GM18502 (cell line): ENCODE measurements at regions not wholly inside any gene's neighbourhood (a gene's known extent, or its start where the extent isn't known, plus 50 kb on each side); places are given as distances from the start of the nearest gene placed in this dataset.

Experiments used
- ATAC-seq: cut with Tn5 transposase; IDR thresholded peaks from one replicate; pipeline ENCODE4 v1.9.1; 2021; ENCODE audit warnings: mild to moderate bottlenecking; ENCODE audit not compliant: unreplicated experiment, poor library complexity

DNA sequence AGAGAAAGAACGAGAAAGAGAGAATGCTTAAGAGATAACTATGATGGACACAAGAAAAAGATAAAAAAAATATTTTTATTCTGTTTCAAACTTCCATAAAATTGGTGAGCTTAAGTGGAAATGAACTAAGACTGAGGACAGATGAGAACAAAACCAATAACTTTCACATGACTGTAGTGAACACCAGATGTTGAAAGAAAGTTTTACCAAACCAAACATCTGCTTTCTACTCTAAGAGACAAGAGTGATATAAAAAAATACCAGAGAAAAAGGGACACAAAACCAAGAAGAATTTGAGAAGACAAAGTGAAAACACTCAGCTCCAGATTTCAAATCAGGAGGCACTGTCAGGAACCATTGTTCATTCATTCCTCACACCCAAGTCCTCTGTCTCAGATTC is 147.9 kb downstream of the IMPG2 start:
- ATAC-seq: no peak

DNA sequence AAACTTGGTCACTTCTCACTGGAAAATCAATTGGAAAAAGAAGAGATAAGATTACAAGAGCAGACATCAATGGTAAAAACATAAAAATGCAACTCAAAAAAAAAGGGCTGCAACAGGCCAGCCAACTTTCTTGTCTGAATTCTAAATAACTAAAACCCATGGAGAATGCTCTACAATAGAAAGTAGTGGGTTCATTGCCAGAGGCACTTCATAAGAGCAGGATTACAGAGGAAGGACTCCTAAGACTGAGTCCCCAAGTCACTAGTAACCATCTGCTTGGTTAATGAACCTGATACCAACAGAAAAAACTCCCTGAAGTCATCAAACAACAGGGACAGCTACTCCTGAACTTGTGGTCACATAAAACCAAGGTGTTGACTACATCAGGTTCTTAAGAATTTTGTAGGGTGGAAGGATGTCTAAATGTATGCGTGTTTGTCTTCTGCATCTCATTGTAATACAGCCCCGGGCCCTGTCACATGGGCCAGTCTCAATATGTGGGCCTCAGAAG is 148.6 kb downstream of the IMPG2 start:
- ATAC-seq: no peak

DNA sequence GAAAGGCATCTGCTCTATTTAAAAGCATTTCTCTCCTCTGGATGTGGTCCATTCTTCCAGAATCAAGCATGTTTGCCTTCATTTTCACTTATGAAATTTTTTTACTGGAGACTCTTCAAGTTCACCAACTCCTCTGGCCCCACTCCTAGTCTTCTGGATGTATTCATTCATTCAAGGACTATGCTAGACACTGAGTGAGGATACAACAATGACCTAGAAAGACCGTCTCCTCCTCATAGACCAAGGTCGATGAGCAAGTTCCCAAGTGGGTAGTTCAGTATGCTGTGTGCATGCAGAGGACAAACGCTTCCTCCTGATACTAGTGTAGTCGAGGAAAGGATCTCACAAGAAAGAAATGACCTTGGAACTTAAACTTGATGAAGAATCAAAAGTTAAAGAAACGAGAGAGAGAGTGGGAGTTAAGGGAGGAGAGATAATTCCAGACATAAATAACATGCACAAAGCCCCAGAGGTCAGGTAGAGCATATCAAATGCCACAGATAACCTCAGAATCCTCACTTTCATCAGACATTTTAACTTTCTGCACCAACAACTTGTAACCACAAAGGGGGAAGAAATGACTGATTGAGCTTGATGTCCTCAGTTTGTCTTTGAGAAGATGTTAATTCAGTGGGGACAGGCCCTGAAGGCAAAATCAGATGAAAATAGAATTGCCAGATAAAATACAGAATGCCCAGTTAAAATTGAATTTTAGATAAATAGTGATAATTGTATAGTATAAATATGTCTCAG is 149.4 kb downstream of the IMPG2 start:
- ATAC-seq: no peak

DNA sequence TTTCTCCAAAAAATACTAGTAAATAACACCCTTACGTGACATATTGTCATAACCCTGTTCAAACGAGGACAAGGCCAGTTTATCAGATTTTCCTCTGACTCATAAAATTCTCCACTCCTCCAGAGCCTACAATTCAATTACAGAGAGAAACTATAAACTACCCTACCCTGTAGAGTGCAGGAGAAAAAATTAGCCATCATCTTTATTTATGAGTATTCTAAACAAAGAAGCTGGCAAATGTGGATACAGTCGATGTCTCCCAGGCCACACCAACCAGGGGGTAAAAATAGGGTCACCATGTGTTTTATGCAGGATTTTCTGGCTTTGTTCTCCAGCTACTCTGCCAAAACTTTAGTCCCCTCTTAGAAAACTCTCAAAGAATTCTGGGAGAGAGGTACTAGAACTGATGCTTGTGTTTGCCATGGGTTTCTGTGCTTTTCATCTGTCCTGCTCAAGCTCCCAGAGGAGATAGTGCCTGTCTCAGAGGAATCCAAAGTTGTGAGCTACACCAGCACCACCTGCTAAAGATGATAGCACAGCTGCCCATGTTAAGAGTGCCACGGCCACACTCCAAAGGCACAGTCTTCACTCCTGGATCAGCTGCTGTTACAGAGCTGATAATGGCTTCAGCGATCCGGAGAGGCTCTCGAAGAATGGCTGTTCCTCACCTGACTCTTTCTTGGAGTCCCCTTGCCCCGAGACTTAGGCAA is 150.2 kb downstream of the IMPG2 start:
- no peak for ATAC-seq

DNA sequence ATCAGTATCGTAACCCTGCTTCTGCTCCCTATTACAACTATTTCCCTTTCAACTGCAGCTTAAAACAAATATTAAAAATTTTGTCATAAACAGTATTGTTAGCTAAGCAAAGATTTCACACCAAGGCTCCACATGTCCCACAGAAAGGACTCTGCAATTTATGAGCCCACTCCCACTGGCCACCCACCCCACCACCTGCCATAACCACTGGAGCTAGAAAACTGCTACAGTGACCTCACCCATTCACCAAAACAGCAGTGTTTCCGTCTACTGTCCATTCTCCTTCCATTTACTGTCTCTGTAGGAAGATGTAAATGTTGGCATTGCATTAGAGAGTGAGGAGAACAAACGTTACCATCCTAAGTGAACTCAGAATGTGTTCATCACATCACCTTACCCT is 150.9 kb downstream of the IMPG2 start:
- ATAC-seq: no peak

DNA sequence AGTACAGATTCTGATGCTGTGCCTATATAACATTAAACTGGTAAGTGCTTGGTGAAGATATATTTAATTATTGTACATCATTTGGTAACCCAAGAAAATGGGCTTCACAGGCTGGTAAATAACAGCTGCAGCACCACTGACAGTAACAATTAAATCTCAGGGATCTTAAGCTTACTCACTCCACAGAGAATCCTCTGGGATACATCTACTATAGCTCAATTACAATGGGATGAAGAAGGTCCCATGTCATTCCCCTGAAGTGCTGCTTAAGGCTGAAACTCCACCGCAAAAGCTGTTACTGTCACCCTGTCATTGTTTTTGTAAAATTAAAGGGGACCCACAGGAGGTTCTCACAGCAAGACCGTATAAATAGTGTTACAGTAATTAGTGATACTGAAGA is 153.0 kb downstream of the IMPG2 start:
- ATAC-seq: no peak

DNA sequence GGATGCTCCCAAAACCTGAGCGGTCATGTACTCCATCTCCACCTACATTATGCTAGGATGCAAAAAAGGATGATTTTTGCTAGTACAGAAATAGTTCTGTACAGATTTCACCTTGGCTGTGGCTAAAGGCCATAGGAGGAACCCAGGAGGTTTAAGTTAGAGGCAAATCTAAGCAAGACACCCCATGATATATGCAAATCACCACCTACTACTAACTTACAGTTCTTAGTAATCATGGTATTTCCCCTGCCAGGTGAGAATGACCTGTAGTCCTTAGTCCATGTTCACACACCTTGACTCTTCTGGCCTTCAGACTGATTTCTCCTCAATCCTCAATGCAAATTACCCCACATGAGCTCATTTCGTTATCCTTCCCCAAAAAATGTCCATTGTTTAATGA is 154.2 kb downstream of the IMPG2 start:
- ATAC-seq: no peak

DNA sequence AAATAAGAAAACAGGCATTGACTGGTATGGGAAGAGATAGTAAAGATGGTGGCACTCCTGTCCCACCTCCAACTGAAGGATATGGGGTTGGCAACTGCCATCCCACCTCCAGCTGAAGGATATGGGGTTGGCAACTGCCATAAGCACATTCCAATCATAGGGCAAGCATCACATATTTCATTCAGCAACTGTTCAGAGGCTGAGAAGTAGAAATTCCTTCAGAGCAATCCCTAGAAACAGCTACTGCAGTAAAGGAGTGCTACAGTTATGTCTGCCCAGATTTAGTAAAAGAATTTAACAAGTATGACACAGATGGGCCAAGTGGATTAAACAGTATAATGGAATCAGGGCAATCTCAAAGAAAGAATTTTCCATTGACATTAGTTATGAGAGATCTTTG is 156.8 kb downstream of the IMPG2 start:
- no peak for ATAC-seq

DNA sequence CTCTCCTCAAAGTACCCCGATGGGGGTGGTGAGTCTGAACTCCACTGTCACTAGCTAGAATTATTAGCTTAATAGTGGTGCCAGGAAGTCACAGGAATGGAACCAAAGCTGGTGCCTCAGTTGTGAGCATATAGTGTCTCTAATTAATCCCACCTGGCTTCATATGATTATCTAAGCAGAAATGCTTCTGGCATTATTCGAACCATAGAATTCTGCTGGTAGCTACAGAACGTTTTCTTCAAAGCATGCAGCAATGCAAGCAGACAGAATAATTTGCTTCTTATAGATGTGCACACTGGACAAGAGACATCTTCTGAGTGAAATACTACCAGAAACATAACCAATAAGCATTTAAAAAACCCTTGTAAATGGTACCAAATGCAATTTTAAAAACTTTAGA is 160.9 kb downstream of the IMPG2 start:
- ATAC-seq: no peak

DNA sequence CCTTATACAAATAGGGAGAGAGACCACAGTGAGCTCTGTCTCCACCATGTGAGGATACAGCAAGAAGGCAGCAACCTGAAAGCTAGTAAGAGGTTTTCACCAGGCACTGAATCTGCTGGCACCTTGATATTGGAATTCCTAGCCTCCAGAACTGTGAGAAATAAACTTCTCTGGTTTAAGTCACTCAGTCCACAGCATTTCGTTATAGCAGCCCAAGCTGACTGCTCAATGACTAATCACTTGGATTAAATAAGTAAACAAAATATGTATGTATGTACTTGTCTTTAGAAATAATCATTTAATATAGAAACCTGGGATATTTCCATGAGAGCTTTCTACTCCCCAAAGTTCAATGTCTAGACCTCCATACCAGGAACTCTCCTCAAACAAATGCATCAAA is 162.0 kb downstream of the IMPG2 start:
- no peak for ATAC-seq

DNA sequence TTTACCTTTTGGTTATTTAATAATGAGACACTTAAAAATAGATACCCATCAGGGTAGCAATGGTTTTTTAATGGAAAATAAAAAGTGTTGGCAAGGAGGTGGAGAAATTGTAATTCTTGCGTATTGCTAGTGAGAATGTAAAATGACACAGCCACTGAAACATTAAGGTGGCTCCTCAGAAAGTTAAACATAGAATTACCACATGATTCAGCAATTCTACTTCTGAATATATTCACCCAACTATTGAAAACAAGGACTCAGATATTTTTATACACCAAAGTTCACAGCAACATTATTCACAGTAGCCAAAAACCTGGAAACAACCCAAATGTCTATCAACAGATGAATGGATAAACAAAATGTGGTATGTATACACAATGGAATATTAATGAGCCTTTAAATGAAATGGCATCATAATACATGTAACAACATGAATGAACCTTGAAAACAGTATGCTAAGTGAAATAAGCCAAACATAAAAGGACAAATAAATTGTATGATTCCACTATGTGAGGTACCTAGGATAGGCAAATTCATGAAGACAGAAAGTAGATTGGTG is 163.5 kb downstream of the IMPG2 start:
- no peak for ATAC-seq

DNA sequence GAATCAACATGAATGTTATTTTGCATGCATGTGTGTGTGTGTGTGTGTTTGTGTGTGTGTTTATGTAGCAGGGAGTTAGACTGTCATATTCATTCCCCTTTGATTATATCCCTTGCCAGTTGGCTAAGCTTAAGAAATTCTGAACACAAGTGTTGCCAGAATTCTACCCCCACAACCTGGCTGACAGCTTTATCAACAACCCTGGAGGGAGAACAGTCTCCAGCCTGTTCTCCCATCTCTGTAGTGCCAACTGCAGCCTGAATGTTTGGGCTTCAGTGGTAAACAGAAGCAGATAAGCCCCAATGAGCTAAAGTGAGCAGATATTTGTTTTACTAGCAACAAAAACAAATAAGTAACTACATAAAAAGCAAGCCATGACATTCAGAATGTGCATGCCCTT is 162.6 kb upstream of the ABI3BP start:
- no peak for ATAC-seq

DNA sequence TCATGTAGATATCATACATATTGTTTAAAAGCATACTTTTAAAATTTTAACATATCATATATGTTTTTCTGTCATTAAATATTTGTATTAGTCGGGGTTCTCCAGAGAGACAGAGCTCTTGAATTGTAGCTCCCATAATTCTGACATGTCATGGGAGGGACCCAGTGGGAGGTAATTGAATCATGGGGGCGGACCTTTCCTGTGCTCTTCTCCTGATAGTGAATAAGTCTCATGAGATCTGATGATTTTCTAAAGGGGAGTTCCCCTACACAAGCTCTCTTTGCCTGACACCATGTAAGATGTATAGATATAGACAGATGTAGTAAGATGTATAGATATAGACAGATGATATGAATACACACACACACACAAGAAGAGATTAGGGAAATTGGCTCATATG is 161.2 kb upstream of the ABI3BP start:
- no peak for ATAC-seq

DNA sequence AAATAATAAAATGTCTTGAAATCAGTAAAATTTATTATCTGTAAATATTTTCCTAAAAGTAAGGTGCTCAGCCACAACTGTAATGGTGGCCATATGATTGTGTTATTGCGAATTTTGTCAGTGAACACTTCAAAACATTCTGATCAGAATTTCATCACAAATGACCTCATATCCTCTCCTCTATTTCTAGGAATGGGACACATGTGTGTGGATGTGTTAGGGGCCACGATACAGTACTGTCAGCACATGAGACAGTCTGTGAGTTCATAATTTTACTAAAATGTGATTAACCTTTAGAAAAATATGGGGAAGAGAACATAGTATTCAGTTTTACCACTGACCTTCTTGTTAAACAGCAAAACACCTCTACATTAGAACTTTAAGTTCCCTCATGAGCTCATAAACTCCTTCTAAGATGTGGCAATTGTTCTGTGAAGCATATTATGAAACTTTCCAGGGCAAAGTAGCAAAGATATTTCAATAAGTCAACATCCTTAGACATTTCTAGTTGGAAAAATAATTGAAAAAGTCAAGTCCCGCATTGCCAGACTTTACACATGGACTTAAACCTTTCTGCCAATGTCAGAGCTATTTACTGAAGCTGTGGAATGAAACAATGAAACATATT is 158.2 kb upstream of the ABI3BP start:
- no peak for ATAC-seq

DNA sequence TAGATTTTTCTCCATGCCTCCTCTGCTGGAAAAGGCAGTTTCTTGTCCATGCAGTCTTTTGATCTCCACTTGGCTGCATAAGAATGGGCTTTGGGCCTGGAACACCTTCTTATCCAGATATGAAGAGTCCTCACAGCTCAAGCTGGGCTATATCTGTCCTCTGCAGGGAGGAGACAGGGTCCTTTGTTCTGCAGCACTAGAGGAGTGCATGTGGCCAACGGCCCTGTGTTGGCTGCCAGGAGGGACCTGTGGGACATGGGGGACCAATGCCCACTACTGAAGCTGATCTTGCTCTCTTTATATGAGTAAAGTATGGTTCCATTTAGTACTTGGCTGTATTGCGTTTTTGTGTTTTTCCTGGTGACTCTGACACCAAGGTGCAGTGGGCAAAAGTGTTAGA is 157.3 kb upstream of the ABI3BP start:
- no peak for ATAC-seq

DNA sequence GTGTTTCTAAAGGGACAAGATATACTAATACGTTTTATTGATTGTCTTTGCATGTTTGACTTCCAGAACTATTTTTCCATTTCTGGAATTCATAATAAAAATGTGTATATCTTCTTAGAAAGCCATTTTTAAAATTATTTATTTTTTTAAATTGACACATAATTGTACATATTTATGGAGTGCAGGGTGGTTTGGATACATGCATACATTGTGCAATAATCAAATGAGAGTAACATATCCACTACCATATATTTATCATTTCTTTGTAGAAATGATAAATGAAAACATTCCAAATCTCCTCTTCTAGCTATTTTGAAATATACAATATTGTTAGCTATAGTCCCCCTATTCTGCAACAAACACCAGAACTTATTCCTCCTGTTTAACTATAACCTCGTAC is 156.5 kb upstream of the ABI3BP start:
- no peak for ATAC-seq

DNA sequence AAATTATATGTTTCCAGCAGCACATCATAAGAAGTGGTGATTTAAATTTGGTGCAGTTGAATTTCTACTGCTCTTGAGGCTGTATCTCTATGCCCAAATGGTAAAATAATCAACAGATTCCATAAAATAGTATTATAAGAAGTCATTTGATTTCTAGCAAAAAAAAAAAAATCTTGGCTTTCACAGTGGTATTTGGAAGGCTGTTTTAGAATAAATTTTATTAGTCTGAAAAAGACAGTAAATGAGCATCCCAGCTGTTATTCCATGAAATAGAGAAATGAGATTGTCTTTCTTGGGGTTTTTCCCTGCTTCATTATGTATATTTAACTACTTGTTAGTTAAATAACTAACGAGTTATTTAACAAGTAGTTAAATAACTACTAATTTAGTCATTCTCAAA is 156.0 kb upstream of the ABI3BP start:
- no peak for ATAC-seq

DNA sequence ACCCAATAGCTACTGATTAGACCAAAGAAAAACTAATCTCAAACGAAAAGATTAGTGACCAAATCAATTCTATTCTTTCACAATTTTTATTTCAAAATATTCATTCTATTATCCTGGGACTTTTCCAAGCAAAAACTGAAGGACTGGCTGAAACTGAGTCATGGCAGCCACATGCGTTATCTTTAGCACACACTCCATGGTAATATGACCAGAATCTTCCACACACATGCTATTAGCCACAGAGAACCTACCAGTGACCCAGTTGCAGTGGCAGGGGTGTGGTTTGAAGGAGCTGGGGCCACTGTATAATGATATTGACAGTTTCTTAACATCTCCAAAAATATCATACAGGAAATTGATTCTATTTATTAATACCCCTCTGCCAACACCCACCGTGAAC is 154.8 kb upstream of the ABI3BP start:
- ATAC-seq: no peak

DNA sequence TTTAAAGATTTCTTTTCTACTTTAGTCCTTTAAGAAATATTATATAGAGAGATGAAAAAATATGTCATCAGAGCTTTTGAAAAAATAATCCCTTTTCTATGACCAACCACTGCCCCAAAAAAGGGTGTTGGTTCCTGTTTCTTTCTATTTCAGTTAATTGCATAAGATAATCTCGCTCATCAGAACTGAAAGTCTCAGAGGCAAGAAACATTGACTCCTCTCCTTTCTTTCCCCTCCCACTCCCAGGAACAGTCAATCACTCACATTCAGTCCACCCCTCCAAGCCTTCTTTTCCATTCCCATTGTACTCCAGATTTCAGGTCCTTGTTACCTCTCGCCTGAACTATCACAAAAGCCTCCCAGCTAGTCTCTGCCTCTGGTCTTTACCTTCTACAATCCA is 153.7 kb upstream of the ABI3BP start:
- no peak for ATAC-seq

DNA sequence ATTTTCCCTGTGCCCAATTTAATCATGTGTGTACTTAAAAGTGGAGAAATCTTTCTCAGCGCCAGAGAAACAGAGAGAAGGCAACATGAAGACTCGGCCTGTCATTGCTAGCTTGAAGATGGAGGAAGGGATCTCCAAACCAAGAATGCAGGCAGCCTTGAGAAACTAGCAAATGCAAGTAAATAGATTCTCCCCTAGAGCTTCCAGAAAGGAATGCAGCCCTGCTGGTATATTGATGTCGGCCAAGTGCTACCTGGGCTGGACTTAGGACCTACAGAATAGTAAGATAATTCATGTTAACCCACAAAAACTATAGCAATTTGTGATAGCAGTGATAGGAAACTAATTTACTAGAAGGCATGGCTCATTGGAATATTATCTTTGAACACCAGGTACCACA is 150.9 kb upstream of the ABI3BP start:
- no peak for ATAC-seq

DNA sequence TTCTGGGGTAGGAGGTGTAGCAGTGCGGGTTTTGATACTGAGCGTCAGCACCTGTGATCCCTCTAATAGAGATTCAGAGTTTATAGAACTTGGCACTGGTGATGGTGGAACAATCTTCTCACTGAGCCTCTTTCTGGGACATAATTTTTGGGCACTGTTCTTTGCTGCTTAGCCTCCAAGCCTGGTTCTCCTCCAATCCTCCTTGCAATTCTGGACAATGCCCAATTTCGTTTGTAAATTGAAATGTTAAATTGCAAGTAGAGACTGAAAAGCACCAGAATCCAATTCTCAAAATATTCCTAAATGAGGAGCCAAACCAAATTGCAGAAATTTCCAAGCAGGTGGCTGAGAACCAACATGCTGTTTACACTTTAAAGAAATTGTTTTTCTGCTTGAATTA is 149.8 kb upstream of the ABI3BP start:
- ATAC-seq: no peak
